Stimulated activated CD4-positive, alpha-beta T cell treated with anti-CD3 and anti-CD28 coated beads, Interleukin-1b, Interleukin-23, amount 100 ng/mL, for 4 hours (primary cell): ENCODE measurements at regions not wholly inside any gene's neighbourhood (a gene's known extent, or its start where the extent isn't known, plus 50 kb on each side); places are given as distances from the start of the nearest gene placed in this dataset.
"Not testable (repeated sequence)": the region's sequence is repeated elsewhere in the genome, so short reads cannot be mapped to it uniquely, and the experiment has no call there.

Source experiments
- DNase-seq, 2 donors: peaks; one replicate each; pipeline ENCODE4 v3.0.0-alpha.2; 2020; ENCODE audit warnings: low read depth in 2 of 2

DNA sequence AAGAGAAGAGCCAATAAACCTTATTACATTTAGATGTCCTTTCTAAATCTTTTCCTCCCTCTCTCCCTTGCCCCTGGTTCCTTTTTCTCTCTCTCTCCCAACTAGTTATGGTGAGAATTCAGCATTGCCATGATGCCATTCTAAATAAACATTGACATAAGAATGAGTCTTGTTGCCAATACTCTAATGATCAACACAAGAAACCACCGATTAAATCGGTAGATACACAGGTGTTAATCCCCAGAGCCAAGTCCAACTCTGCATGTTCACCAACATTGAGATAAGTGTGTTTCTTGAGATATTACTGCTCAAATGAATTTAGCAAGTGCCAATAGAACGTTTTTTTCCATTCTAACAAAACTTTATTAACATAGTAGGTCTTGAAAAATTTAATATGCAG lies 412.1 kb downstream of the KCNJ2 start:
- no peak for DNase-seq

- no peak for DNase-seq
Observed at GRCh38 chr17:70582777-70583176, 413.4 kb downstream of the KCNJ2 start.

DNA sequence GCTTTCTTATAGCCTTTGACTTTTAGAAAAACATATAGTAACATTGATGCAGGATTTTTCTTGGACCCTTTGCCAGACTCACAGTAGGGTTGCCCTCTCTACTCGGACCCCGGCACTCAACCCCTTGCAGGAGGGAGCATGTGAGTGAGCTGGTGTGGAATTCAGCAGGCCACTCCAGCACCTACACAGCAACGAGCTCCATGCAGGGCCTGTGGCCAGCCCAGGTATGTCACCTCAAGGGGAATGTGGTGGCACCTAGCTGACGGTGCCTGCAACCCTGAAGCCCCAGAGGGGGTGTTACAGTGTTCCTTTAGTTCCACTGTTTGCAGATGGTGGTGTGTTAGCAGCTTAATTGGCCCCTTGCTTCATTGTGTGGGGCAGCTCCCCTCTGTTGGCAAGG lies 414.9 kb downstream of the KCNJ2 start:
- DNase-seq = no peak

DNA sequence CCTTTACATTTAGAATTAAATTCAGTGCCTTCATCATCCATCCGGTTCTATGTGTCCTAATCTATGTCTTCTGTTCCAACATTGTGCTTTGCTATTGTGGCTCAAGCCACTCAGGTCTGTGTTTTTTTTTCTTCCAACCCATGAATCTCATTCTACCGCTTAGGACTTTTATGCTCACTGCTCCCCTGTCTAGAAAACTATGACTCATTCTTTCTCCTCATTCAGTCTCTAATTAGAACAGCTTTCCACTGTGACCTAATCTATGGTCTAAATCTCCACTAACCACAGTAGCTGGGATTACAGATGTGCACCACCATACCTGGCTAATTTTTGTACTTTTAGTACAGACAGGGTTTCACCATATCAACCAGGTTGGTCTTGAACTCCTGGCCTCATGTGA lies 418.7 kb downstream of the KCNJ2 start:
- no peak for DNase-seq

GRCh38 chr17:70597774-70598173 lies 428.4 kb downstream of the KCNJ2 start:
- DNase-seq = no peak

DNA sequence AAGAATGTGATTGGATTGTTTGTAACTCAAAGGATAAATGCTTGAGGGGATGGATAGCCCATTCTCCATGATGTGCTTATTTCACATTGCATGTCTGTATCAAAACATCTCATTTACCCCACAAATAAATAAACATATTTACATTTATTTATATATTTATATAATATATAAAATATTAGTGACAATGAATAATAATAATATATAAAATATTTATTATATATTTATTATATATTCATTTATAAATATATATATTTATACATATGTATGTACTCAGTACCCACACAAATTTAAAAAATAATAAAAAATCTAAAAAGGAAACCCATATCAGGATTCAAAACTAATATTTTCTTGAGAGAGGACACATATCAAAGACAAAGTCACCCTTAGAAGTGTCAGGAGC lies 429.9 kb downstream of the KCNJ2 start:
- DNase-seq = no peak

- DNase-seq = not testable (repeated sequence)
Observed at GRCh38 chr17:70599945-70600344, 430.6 kb downstream of the KCNJ2 start.

- no peak for DNase-seq
Observed at GRCh38 chr17:70603226-70603625, 433.9 kb downstream of the KCNJ2 start.

DNA sequence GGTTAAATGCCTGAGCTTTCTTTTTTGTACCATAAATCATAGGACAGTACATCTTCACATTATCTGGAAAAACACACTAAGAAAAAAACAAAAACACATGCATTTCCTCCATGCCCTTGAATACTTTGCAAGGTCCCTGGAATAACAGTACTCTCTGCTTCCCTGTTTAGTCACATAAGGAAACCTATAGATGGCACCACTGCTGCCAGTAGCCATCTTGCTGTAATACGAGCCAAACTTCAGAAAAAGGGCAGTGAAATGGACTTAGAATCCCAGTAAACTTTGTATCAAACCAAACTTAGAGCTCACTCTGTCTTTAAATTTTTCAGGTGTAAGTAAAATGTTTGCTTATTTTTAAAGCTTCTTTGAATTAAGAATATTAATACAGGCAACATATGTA lies 435.5 kb downstream of the KCNJ2 start:
- no peak for DNase-seq

DNA sequence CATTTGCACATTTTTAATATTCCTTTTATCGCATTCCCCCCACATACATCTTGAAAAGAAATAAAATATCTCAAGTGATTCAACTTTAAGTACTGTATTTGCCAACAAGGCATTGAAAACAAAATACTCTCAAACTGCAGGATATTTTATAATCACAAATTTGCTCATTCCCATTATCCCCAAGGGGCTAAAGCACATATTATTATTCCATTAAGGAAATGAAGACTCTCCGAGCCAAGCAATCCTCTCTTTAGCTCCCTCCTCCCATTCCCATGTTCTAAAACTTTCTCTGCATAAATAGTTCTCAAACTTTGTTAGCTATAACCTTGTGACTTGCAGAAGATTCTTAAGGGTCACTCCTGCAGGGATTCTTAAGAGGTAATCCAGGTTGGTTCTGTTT lies 436.8 kb downstream of the KCNJ2 start:
- DNase-seq = no peak

DNA sequence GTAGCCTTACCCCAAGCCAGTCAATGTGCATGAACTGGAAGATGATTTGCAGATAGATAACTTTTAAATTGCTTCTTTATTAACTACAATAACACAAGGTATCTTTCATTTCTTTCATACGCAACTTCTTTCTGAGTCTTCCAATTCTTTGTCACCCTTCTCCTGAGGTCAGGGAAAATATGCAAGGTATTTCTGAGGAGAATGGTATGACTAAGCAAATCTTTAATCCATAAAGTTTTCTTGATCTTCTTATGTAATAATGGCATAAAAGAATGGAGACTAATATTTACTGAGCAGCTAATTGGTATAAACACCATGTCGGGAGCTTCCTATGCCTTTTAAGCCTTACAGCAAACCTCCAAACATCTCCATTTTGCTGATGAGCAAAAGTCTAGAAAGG lies 438.9 kb downstream of the KCNJ2 start:
- no peak for DNase-seq

DNA sequence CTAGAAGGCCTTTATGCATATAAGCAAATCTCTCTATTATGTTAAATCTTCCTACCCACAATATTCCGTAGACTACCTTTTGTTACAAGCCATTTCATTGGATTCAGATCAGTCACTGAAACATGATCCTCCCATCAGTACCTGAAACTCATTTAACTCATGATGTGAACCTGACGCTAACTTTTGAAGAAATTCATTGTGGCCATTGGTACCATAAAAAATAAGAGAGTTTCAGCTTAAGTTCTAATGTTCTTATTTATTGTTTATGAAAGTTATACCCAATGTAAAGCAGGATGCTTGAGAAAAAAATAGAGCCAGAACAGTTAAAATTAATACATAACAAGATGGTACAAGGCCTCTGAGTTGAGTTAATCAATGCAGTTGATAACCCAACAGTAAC lies 439.6 kb downstream of the KCNJ2 start:
- no peak for DNase-seq

DNA sequence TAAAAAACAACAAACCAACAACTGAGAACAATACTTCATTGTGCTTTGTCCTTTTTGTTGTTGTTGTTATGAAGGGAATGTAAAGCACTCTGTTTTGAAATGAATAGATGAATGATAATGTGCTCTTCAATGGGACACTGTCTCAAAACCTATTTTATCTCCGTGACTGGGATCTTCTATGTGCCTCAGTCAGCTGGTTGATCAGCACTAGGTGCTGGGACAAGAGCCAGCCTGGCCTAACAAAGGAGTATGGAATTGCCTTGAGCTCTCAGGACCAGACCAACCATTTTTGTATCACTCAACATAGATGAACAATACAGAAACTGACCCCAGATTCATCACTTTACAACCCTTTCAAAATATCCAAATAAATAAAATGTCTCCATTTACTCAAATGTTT lies 440.2 kb downstream of the KCNJ2 start:
- no peak for DNase-seq

DNA sequence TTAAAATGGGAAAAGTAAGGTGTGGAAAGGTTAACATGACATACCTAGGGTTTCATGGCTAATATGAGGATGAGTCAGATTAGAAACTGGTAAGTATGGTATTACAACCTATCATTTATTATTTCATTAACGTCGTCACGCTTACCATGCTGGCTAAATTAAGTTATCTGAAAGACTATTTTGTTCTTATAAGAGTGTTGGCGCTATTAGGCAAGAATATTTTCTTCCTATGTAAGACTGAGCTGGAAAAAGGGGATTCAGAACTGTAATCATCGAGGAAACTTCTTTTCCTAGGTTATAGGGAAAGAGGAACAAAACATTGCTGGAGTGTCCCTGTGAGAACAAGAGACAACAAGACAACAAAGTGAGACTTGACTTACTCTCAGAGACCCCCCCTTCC lies 440.8 kb downstream of the KCNJ2 start:
- no peak for DNase-seq

- no peak for DNase-seq
Observed at GRCh38 chr17:70613681-70614080, 444.3 kb downstream of the KCNJ2 start.

GRCh38 chr17:70615831-70616230 lies 446.5 kb downstream of the KCNJ2 start:
- DNase-seq = no peak

GRCh38 chr17:70618641-70619040 lies 449.3 kb downstream of the KCNJ2 start:
- DNase-seq = no peak

DNA sequence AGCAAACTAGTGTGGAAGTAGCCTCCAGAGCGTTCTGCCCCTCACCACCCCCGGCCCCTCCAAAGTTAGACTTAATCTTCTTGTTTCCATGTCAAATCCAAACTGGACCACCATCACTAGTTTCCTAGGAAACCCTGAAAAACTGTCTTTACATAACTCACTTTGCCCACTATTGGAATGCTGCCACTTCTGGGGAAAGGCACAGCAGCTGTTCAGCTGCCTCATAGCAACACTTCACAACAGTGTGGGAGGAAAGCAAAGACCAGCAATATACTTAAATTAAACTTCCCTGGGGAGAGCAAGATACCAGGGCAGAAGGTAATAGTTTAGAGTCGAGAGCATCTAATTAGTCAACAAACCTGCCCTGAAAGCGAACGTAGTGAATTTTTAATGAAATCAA lies 452.2 kb downstream of the KCNJ2 start:
- no peak for DNase-seq

GRCh38 chr17:70622368-70623260 lies 453.3 kb downstream of the KCNJ2 start:
- no peak for DNase-seq

DNA sequence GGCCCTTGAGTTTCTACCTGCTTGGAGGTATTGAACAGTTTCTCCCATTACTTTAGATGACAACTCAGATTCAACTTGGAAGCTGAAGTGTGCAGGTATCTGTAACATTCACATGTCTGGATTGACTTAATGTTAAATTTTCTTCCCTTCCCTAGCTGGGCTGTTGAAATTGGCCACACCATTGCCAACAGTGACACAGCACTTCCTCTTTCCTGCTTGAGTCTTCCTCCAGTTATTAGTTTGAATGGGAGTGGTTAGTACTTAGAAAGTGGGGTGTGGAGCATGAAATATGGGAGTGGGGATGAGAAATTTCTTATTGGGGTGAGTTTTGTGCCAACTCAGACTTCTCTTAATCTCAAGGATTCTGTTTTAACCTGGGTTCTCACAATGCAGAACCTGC lies 454.9 kb downstream of the KCNJ2 start:
- no peak for DNase-seq

DNA sequence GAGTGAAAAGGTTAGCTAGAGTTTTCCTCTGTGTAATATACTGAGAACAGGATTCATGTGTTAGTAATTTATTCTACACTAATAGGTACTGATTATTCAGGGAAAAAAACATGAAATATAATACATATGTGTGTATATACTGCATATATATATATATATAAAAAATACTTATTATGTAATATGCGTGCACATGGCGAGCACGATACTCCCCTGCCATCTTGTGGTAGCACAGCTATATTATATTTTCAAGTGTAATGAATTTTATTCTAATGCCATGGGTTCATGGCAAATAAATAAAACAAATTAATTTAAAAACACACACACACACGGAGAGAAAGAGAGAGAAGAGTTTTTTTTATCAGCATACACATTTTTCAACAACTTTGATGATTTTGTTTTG lies 460.6 kb downstream of the KCNJ2 start:
- DNase-seq = no peak

- no peak for DNase-seq
Observed at GRCh38 chr17:70636517-70637133, 467.3 kb downstream of the KCNJ2 start.

GRCh38 chr17:70642059-70642458 lies 472.7 kb downstream of the KCNJ2 start:
- no peak for DNase-seq

GRCh38 chr17:70644096-70644495 lies 474.8 kb downstream of the KCNJ2 start:
- DNase-seq = no peak
